Erythroblast (primary cell): ENCODE measurements at regions not wholly inside any gene's neighbourhood (a gene's known extent, or its start where the extent isn't known, plus 50 kb on each side); places are given as distances from the start of the nearest gene placed in this dataset.

Source experiments
- GATA1 ChIP-seq: IDR thresholded peaks from 2 replicates; pipeline ENCODE4 v1.6.1; 2011; ENCODE audit warnings: low read depth, mild to moderate bottlenecking, control low read depth, low read length, moderate library complexity
- POLR2A ChIP-seq: IDR thresholded peaks from 2 replicates; pipeline ENCODE4 v1.6.1; 2011; ENCODE audit warnings: mild to moderate bottlenecking, low read length

GRCh38 chr6:169130113-169130512, 123.5 kb downstream of the THBS2 start:
- no peak for TF ChIP-seq POLR2A
- TF ChIP-seq GATA1 = no peak
